WTC11 (cell line): ENCODE measurements at regions not wholly inside any gene's neighbourhood (a gene's known extent, or its start where the extent isn't known, plus 50 kb on each side); places are given as distances from the start of the nearest gene placed in this dataset.

ENCODE experiments used
- ATAC-seq: fragments of 200-7000 bp; cut with Tn5 transposase; 2 replicates; pipeline ENCODE4 v1.10.0; 2021; ENCODE audit warnings: mild to moderate bottlenecking, moderate library complexity
- CTCF ChIA-PET: fragments of 300-600 bp; sonication (Branson Sonifier 250); formaldehyde crosslinking; loops from one replicate; lab custom pipeline; 2021; ENCODE audit warnings: antibody characterized with exemption; lab: Charles Lee
- POLR2A ChIA-PET: fragments of 350-600 bp; sonication (Branson Sonifier 250); formaldehyde crosslinking; loops from one replicate; lab custom pipeline; 2021; ENCODE audit warnings: antibody characterized with exemption; lab: Charles Lee
- DNase-seq: peaks from one replicate; pipeline ENCODE4 v3.0.0; 2021; ENCODE audit warnings: low spot score
- H3K27ac Mint-ChIP-seq: 2 replicates; pipeline ENCODE4 v1.8.0; 2021; ENCODE audit warnings: mixed read lengths
- H3K27me3 Mint-ChIP-seq: 2 replicates; pipeline ENCODE4 v1.8.0; 2021; ENCODE audit warnings: low read depth, mild to moderate bottlenecking, moderate library complexity, mixed read lengths
- H3K36me3 Mint-ChIP-seq: 2 replicates; pipeline ENCODE4 v1.8.0; 2021; ENCODE audit warnings: mixed read lengths
- H3K4me1 Mint-ChIP-seq: 2 replicates; pipeline ENCODE4 v1.8.0; 2022; ENCODE audit warnings: mixed read lengths
- H3K4me3 Mint-ChIP-seq: 2 replicates; pipeline ENCODE4 v1.8.0; 2021; ENCODE audit warnings: mild to moderate bottlenecking, moderate library complexity, mixed read lengths
- H3K9me3 Mint-ChIP-seq: 2 replicates; pipeline ENCODE4 v1.8.0; 2021; ENCODE audit warnings: mixed read lengths
- E2F5 ChIP-seq: sonication (generic); formaldehyde crosslinking; IDR thresholded peaks from 2 replicates; pipeline ENCODE4 v1.8.1; 2022; ENCODE audit warnings: mild to moderate bottlenecking, moderate library complexity, missing genetic modification reagents
- FOXP1 ChIP-seq: sonication (generic); formaldehyde crosslinking; IDR thresholded peaks from 2 replicates; pipeline ENCODE4 v1.8.0; 2022; ENCODE audit warnings: missing genetic modification reagents, mild to moderate bottlenecking, moderate library complexity, borderline replicate concordance
- FOXP4 ChIP-seq: sonication (generic); formaldehyde crosslinking; IDR thresholded peaks from 2 replicates; pipeline ENCODE4 v1.8.0; 2022; ENCODE audit warnings: mild to moderate bottlenecking, missing genetic modification reagents
- HMGXB4 ChIP-seq: sonication (generic); formaldehyde crosslinking; IDR thresholded peaks from 2 replicates; pipeline ENCODE4 v1.8.1; 2023; ENCODE audit warnings: mild to moderate bottlenecking, moderate library complexity, missing genetic modification reagents
- KAT7 ChIP-seq: sonication (generic); formaldehyde crosslinking; IDR thresholded peaks from 2 replicates; pipeline ENCODE4 v1.8.1; 2023; ENCODE audit warnings: missing genetic modification reagents, mild to moderate bottlenecking, borderline replicate concordance
- MYBL2 ChIP-seq: sonication (generic); formaldehyde crosslinking; IDR thresholded peaks from 2 replicates; pipeline ENCODE4 v1.8.1; 2023; ENCODE audit warnings: mild to moderate bottlenecking, moderate library complexity, missing genetic modification reagents
- NFATC4 ChIP-seq: fragments of 250-450 bp; sonication (Bioruptor Pico); IDR thresholded peaks from 2 replicates; pipeline ENCODE4 v1.9.0; 2021; ENCODE audit warnings: mild to moderate bottlenecking
- OVOL2 ChIP-seq: fragments of 250-450 bp; sonication (Bioruptor Pico); IDR thresholded peaks from 2 replicates; pipeline ENCODE4 v1.9.0; 2021; ENCODE audit warnings: mild to moderate bottlenecking, borderline replicate concordance
- RORB ChIP-seq: fragments of 250-450 bp; sonication (Bioruptor Pico); IDR thresholded peaks from 2 replicates; pipeline ENCODE4 v1.9.0; 2021; ENCODE audit warnings: mild to moderate bottlenecking
- SMAD3 ChIP-seq: sonication (generic); formaldehyde crosslinking; IDR thresholded peaks from 2 replicates; pipeline ENCODE4 v1.8.0; 2022; ENCODE audit warnings: missing genetic modification reagents, mild to moderate bottlenecking, borderline replicate concordance
- SMAD4 ChIP-seq: sonication (generic); formaldehyde crosslinking; IDR thresholded peaks from 2 replicates; pipeline ENCODE4 v1.8.0; 2022; ENCODE audit warnings: mild to moderate bottlenecking, missing genetic modification reagents
- ZNF232 ChIP-seq: sonication (generic); formaldehyde crosslinking; IDR thresholded peaks from 2 replicates; pipeline ENCODE4 v1.8.0; 2022; ENCODE audit warnings: mild to moderate bottlenecking, missing genetic modification reagents
- ZNF263 ChIP-seq: sonication (generic); formaldehyde crosslinking; IDR thresholded peaks from 2 replicates; pipeline ENCODE4 v1.8.1; 2022; ENCODE audit warnings: low read depth, mild to moderate bottlenecking, moderate library complexity, missing genetic modification reagents
- ZSCAN18 ChIP-seq: fragments of 250-450 bp; sonication (Bioruptor Pico); IDR thresholded peaks from 2 replicates; pipeline ENCODE4 v2.1.2; 2022; ENCODE audit warnings: mild to moderate bottlenecking, moderate library complexity

GRCh38 chr10:69751214-69751613 lies 50.5 kb upstream of the COL13A1 start:
- DNase-seq (no peak), ATAC-seq (no peak)
- H3K27me3 Mint-ChIP-seq = peaks cover 18% of the 10 kb centered on the region
- H3K9me3 Mint-ChIP-seq = no peaks in the 10 kb centered on the region
- ChIA-PET POLR2A (no interaction called here), CTCF (interaction anchor here (0.9 to 2.4 kb wide), 6 partner anchors 8 to 163 kb away, joined by 3 to 14 read pairs (median 4); no protein-coding TSS in a partner anchor)
- H3K4me3 Mint-ChIP-seq = no peak overlapping the region
- H3K36me3 Mint-ChIP-seq = no peaks in the 10 kb centered on the region
- no peak overlapping the region for H3K27ac Mint-ChIP-seq
- peaks cover 9% of the 10 kb centered on the region for H3K4me1 Mint-ChIP-seq
- TF ChIP-seq RORB (CRISPR knock-in tag) (no peak), MYBL2 (CRISPR knock-in tag) (no peak), SMAD3 (no peak), ZNF232 (CRISPR knock-in tag) (no peak), FOXP4 (CRISPR knock-in tag) (no peak), OVOL2 (CRISPR knock-in tag) (no peak), E2F5 (CRISPR knock-in tag) (no peak), KAT7 (CRISPR knock-in tag) (no peak), SMAD4 (CRISPR knock-in tag) (no peak), ZSCAN18 (CRISPR knock-in tag) (no peak), HMGXB4 (CRISPR knock-in tag) (no peak), NFATC4 (CRISPR knock-in tag) (no peak), ZNF263 (no peak), FOXP1 (CRISPR knock-in tag) (no peak)
- TF ChIP-seq, all 79 proteins: peak for 0
